ENCODE measurements at regions not wholly inside any gene's neighbourhood (a gene's known extent, or its start where the extent isn't known, plus 50 kb on each side); places are given as distances from the start of the nearest gene placed in this dataset.

DNA sequence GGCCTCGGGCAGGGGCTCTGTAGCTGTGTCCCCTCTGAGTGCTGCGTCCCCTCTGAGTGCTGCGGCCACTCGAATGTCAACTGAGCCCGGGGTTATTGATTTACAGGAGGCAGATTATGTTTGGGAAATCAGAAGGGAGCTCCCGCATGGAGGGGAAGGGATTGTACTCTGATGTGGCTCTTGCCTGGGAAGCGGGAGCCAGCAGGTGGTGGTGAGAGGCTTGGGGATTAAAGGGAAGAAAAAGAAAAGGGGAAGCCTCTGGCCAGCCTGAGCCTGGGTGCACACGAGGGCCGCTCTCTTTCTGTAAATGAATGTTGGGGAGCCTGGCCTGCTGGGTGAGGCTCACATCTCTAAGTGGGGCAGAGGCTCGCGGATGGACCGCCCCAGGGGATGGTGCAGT lies 143.7 kb downstream of the AACS start:
- Histone ChIP-seq H3K36me3 (ENCODE audit: insufficient read depth, low read length) (no peaks in the 10 kb centered on the region), H3K79me2 (ENCODE audit: insufficient read depth, low read length) (no peaks in the 10 kb centered on the region), H3K4me3 (ENCODE audit: low read depth, low read length, poor library complexity, severe bottlenecking) (no peak overlapping the region), H3K9ac (ENCODE audit: low read length) (no peak overlapping the region), H2AFZ (ENCODE audit: low read length) (no peak overlapping the region), H3K27me3 (ENCODE audit: insufficient read depth, low read length) (0 out of 2 replicates have a peak, but pooled peaks cover 4% of the 10 kb centered on the region), H3K4me2 (ENCODE audit: low read length) (no peak overlapping the region), H3K27ac (ENCODE audit: low read depth, low read length, poor library complexity, severe bottlenecking) (no peak overlapping the region), H3K9me2 (ENCODE audit: low read depth, low read length) (no peaks in the 10 kb centered on the region), H3K4me1 (ENCODE audit: insufficient read depth, low read length, severe bottlenecking) (no peaks in the 10 kb centered on the region), H3K9me3 (ENCODE audit: low read length) (no peaks in the 10 kb centered on the region), H3F3A (ENCODE audit: insufficient read depth, low read length) (no peaks in the 10 kb centered on the region), H4K20me1 (ENCODE audit: insufficient read depth, low read length) (no peaks in the 10 kb centered on the region)
- TF ChIP-seq, protein P1, sequence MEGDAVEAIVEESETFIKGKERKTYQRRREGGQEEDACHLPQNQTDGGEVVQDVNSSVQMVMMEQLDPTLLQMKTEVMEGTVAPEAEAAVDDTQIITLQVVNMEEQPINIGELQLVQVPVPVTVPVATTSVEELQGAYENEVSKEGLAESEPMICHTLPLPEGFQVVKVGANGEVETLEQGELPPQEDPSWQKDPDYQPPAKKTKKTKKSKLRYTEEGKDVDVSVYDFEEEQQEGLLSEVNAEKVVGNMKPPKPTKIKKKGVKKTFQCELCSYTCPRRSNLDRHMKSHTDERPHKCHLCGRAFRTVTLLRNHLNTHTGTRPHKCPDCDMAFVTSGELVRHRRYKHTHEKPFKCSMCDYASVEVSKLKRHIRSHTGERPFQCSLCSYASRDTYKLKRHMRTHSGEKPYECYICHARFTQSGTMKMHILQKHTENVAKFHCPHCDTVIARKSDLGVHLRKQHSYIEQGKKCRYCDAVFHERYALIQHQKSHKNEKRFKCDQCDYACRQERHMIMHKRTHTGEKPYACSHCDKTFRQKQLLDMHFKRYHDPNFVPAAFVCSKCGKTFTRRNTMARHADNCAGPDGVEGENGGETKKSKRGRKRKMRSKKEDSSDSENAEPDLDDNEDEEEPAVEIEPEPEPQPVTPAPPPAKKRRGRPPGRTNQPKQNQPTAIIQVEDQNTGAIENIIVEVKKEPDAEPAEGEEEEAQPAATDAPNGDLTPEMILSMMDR (IDR thresholded peaks at IDR 0.05; ENCODE audit: low read length), result no peak
- TF ChIP-seq EZH2 (IDR thresholded peaks at IDR 0.05; ENCODE audit: borderline replicate concordance, low read length), result no peak

DNA sequence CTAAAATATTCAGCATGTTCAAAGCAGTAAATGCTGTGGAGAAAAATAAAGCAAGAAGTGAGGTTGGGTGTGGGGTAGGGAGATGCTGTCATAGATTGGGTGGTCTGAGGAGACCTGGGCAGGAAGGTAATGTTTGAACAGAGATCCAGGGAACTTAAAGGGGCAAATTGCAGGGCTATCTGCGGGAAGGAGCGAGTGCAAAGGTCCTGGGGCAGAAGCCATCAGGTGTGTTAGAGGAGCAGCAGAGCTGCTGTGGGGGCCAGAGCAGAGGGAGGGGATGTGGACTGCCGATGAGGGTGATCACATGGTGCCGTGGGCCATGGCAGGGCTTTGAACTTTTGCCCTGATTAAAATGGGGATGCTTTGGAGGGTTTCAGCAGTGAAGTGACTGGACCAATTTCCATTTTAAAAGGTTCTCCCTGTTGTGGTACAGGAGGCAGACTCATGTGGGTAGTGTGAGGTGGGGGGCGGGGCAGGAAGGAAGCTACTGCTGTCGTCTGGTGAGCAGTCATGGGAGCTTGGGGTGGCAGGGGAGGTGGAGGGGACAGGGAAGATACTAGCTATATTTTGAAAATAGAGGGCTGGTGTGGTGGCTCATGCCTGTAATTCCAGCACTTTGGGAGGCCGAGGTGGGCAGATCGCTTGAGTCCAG lies 145.0 kb downstream of the AACS start:
- Histone ChIP-seq H2AFZ (ENCODE audit: low read length) (no peak overlapping the region), H3K9ac (ENCODE audit: low read length) (no peak overlapping the region), H3K4me3 (ENCODE audit: low read depth, low read length, poor library complexity, severe bottlenecking) (no peak overlapping the region), H3K4me2 (ENCODE audit: low read length) (no peak overlapping the region), H3K27ac (ENCODE audit: low read depth, low read length, poor library complexity, severe bottlenecking) (no peak overlapping the region), H3K79me2 (ENCODE audit: insufficient read depth, low read length) (no peaks in the 10 kb centered on the region), H3K27me3 (ENCODE audit: insufficient read depth, low read length) (0 out of 2 replicates have a peak, but pooled peaks cover 4% of the 10 kb centered on the region), H3K36me3 (ENCODE audit: insufficient read depth, low read length) (no peaks in the 10 kb centered on the region), H3K9me2 (ENCODE audit: low read depth, low read length) (no peaks in the 10 kb centered on the region), H3K9me3 (ENCODE audit: low read length) (no peaks in the 10 kb centered on the region), H3K4me1 (ENCODE audit: insufficient read depth, low read length, severe bottlenecking) (no peaks in the 10 kb centered on the region), H3F3A (ENCODE audit: insufficient read depth, low read length) (no peaks in the 10 kb centered on the region), H4K20me1 (ENCODE audit: insufficient read depth, low read length) (no peaks in the 10 kb centered on the region)
- TF ChIP-seq, protein P1 (IDR thresholded peaks at IDR 0.05; ENCODE audit: low read length), result no peak
- TF ChIP-seq EZH2 (IDR thresholded peaks at IDR 0.05; ENCODE audit: borderline replicate concordance, low read length), result no peak

DNA sequence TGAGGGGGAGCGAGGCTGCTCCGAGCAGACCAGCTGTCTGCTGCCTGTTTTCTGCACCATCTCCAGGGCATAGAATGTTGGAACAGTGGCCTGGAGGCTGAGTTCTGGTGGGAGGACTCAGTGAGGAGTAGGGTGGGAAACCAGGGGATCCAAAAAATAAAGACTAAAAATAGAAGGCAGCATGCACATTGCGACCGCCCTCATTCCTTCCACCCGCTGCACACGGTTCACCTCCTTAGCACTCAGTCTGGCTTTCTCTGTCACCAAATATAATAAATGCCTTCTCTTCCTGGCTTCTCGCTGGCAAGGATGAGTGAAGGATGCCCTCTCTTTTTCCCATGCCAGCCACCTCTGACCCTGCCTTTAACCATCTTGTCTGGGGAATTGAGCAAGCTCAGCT lies 146.2 kb downstream of the AACS start:
- H3K4me3 ChIP-seq (ENCODE audit: low read depth, low read length, poor library complexity, severe bottlenecking), result no peak overlapping the region

More for the DNA sequence above, 146.2 kb downstream of the AACS start:
- Histone ChIP-seq H3K79me2 (ENCODE audit: insufficient read depth, low read length) (no peaks in the 10 kb centered on the region), H3K4me2 (ENCODE audit: low read length) (no peak overlapping the region), H3K27me3 (ENCODE audit: insufficient read depth, low read length) (0 out of 2 replicates have a peak, but pooled peaks cover 4% of the 10 kb centered on the region), H4K20me1 (ENCODE audit: insufficient read depth, low read length) (no peaks in the 10 kb centered on the region), H3K4me1 (ENCODE audit: insufficient read depth, low read length, severe bottlenecking) (no peaks in the 10 kb centered on the region), H3F3A (ENCODE audit: insufficient read depth, low read length) (no peaks in the 10 kb centered on the region), H3K36me3 (ENCODE audit: insufficient read depth, low read length) (no peaks in the 10 kb centered on the region), H3K9me2 (ENCODE audit: low read depth, low read length) (no peaks in the 10 kb centered on the region), H3K9ac (ENCODE audit: low read length) (no peak overlapping the region), H2AFZ (ENCODE audit: low read length) (no peak overlapping the region), H3K9me3 (ENCODE audit: low read length) (no peaks in the 10 kb centered on the region), H3K27ac (ENCODE audit: low read depth, low read length, poor library complexity, severe bottlenecking) (no peak overlapping the region)
- TF ChIP-seq, protein P1 (IDR thresholded peaks at IDR 0.05; ENCODE audit: low read length), result no peak
- no peak for TF ChIP-seq EZH2 (IDR thresholded peaks at IDR 0.05; ENCODE audit: borderline replicate concordance, low read length)
